DND-41 (cell line): ENCODE measurements at regions not wholly inside any gene's neighbourhood (a gene's known extent, or its start where the extent isn't known, plus 50 kb on each side); places are given as distances from the start of the nearest gene placed in this dataset.

Experiments
- ATAC-seq: fragments of 200-7000 bp; cut with Tn5 transposase; 3 replicates; pipeline ENCODE4 v1.9.1; 2021; ENCODE audit warnings: low read depth; ENCODE audit not compliant: insufficient read depth
- DNase-seq: peaks from one replicate; pipeline ENCODE4 v3.0.0-alpha.2; 2020
- H2AFZ ChIP-seq: 2 replicates; pipeline ENCODE4 v1.6.0; 2012; ENCODE audit warnings: low read depth, low read length
- H3K27ac ChIP-seq: 2 replicates; pipeline ENCODE4 v1.5.1; 2012; ENCODE audit warnings: low read length, inconsistent platforms
- H3K27me3 ChIP-seq: fragments of 200-600 bp; sonication (generic); 2 replicates; pipeline ENCODE4 v1.6.0; 2012; ENCODE audit warnings: low read length, mild to moderate bottlenecking, inconsistent platforms; ENCODE audit not compliant: insufficient read depth, poor library complexity
- H3K36me3 ChIP-seq: 2 replicates; pipeline ENCODE4 v1.5.1; 2012; ENCODE audit warnings: low read length, inconsistent platforms; ENCODE audit not compliant: insufficient read depth
- H3K4me1 ChIP-seq: 2 replicates; pipeline ENCODE4 v1.5.1; 2012; ENCODE audit warnings: mild to moderate bottlenecking, low read length; ENCODE audit not compliant: insufficient read depth
- H3K4me2 ChIP-seq: 2 replicates; pipeline ENCODE4 v1.6.0; 2012; ENCODE audit warnings: mild to moderate bottlenecking, moderate library complexity, low read length, inconsistent platforms; ENCODE audit not compliant: insufficient read depth
- H3K4me3 ChIP-seq, 2 experiments: fragments of 200-600 bp in 1 of 2; shearing (Covaris generic) in 1 of 2; 2 replicates each; pipeline ENCODE4 v1.5.1; 2012 to 2016; ENCODE audit warnings: inconsistent platforms in 2 of 2, low read length in 2 of 2, mild to moderate bottlenecking in 2 of 2, low read depth in 1 of 2, moderate library complexity in 1 of 2
- H3K79me2 ChIP-seq: 2 replicates; pipeline ENCODE4 v1.6.0; 2012; ENCODE audit warnings: low read length, inconsistent platforms; ENCODE audit not compliant: insufficient read depth
- H3K9ac ChIP-seq: 2 replicates; pipeline ENCODE4 v1.6.0; 2012; ENCODE audit warnings: low read depth, mild to moderate bottlenecking, inconsistent platforms, low read length, moderate library complexity
- H3K9me3 ChIP-seq: 2 replicates; pipeline ENCODE4 v1.5.1; 2012; ENCODE audit warnings: low read length, moderate library complexity, mild to moderate bottlenecking, inconsistent platforms; ENCODE audit not compliant: insufficient read depth, severe bottlenecking
- H4K20me1 ChIP-seq: 2 replicates; pipeline ENCODE4 v1.6.0; 2012; ENCODE audit warnings: low read length; ENCODE audit not compliant: insufficient read depth
- CTCF ChIP-seq: IDR thresholded peaks from 2 replicates; pipeline ENCODE4 v1.5.1; 2012; ENCODE audit warnings: borderline replicate concordance, low read length, moderate library complexity, mild to moderate bottlenecking; ENCODE audit not compliant: poor library complexity, severe bottlenecking; ENCODE audit errors: extremely low read depth
- EZH2 ChIP-seq: IDR thresholded peaks from 3 replicates; pipeline ENCODE4 v1.6.1; 2012; ENCODE audit warnings: borderline replicate concordance, low read depth, mild to moderate bottlenecking, moderate library complexity, low read length, inconsistent platforms; ENCODE audit not compliant: severe bottlenecking

DNA sequence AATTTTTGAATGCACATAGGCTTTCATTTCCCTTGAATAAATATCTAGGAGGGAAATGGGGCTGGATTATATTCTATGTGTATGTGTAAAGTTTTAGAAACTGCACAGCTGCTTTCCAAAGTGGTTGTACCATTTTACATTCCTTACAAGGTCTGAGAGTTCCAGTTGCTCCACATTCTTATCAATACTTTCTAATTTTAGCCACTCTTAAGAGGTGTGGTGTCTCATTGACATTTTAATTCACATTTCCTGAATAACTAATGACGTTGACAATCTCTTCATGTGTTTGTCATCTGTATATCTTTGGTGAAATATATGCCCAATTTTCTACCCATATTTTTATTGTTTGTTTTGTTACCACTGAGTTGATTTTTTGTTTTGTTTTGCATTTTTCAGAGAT, 74.6 kb upstream of the VASH1 start:
- no peaks in the 10 kb centered on the region for H3K79me2 ChIP-seq
- no peaks in the 10 kb centered on the region for H4K20me1 ChIP-seq
- DNase-seq (no peak), ATAC-seq (no peak)
- H3K4me2 ChIP-seq: no peak overlapping the region
- H3K4me1 ChIP-seq: no peaks in the 10 kb centered on the region
- no peak overlapping the region for H3K4me3 ChIP-seq
- no peaks in the 10 kb centered on the region for H3K36me3 ChIP-seq
- H3K9ac ChIP-seq: no peak overlapping the region
- H3K9me3 ChIP-seq: peaks cover 14% of the 10 kb centered on the region
- no peak for TF ChIP-seq CTCF
- no peak for TF ChIP-seq EZH2
- H2AFZ ChIP-seq: no peak overlapping the region
- H3K27me3 ChIP-seq: no peaks in the 10 kb centered on the region
- no peak overlapping the region for H3K27ac ChIP-seq

GRCh38 chr14:76687611-76688382, 73.5 kb upstream of the VASH1 start:
- Histone ChIP-seq H3K9me3 (peaks cover 3% of the 10 kb centered on the region), H3K4me1 (no peaks in the 10 kb centered on the region), H3K4me2 (no peak overlapping the region), H2AFZ (no peak overlapping the region), H3K9ac (no peak overlapping the region), H3K36me3 (no peaks in the 10 kb centered on the region), H3K79me2 (no peaks in the 10 kb centered on the region), H3K27ac (no peak overlapping the region), H3K27me3 (no peaks in the 10 kb centered on the region), H3K4me3 (no peak overlapping the region), H4K20me1 (no peaks in the 10 kb centered on the region)
- no peak for TF ChIP-seq CTCF
- no peak for TF ChIP-seq EZH2
- no peak for ATAC-seq
- DNase-seq: no peak

DNA sequence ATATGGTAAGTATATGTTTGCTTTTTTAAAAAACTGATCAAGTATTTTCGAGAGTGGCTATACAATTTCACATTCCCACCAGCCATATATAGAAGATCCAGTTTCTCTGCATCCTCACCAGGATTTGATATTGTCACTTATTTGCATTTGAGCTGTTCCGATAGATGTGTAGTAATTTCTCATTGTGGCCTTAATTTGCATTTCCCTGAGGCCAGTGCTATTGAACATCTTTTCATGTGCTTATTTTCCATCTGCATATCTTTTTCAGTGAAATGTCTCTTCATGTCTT, 72.9 kb upstream of the VASH1 start:
- no peak overlapping the region for H3K4me3 ChIP-seq
- no peaks in the 10 kb centered on the region for H4K20me1 ChIP-seq
- no peaks in the 10 kb centered on the region for H3K36me3 ChIP-seq
- no peak overlapping the region for H3K9ac ChIP-seq
- H3K9me3 ChIP-seq: no peaks in the 10 kb centered on the region
- H2AFZ ChIP-seq: no peak overlapping the region
- no peak overlapping the region for H3K27ac ChIP-seq
- H3K4me1 ChIP-seq: no peaks in the 10 kb centered on the region
- no peaks in the 10 kb centered on the region for H3K79me2 ChIP-seq
- DNase-seq (no peak), ATAC-seq (no peak)
- no peaks in the 10 kb centered on the region for H3K27me3 ChIP-seq
- TF ChIP-seq EZH2: no peak
- TF ChIP-seq CTCF: no peak
- no peak overlapping the region for H3K4me2 ChIP-seq
